ENCODE measurements at regions not wholly inside any gene's neighbourhood (a gene's known extent, or its start where the extent isn't known, plus 50 kb on each side); places are given as distances from the start of the nearest gene placed in this dataset.
"Not testable (repeated sequence)": the region's sequence is repeated elsewhere in the genome, so short reads cannot be mapped to it uniquely, and the experiment has no call there.

DNA sequence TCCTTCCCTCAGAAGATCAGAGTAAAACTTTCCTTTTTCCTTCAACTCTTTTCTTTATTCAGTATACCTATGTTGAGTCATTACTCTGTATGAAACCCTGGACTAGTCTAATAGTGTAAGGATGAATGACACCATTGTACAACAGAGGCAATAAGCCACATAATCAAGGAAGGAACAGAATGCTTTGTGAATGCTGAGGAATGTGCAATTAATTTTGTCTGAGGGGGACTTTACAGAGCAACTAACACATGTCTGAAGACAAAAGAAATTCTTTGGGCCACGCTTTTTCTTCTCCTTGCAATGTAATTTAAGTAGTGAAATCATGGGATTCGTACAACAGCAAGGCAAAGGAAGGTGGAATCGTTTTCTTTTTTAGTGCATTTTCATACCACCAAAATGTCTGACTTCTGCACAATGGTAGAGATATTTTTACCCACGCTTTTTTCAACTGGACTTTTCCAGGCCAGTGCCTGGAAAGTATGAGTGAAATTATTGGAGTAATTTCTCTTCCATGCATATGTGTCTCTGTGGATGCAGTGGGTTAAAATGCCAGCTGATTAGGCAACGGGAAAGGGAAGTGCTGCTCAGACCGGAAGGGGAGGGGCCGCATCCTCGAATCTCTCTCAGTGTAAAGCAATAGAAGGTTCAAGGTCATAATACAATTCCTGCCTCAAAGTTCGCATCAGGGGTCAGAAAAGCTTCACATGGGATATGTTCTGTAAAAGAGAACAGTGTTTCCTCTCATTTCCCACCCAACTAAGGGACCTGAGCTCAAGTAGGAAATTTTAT is 89.9 kb upstream of the MTHFD1L start:
- no peak for DNase-seq

DNA sequence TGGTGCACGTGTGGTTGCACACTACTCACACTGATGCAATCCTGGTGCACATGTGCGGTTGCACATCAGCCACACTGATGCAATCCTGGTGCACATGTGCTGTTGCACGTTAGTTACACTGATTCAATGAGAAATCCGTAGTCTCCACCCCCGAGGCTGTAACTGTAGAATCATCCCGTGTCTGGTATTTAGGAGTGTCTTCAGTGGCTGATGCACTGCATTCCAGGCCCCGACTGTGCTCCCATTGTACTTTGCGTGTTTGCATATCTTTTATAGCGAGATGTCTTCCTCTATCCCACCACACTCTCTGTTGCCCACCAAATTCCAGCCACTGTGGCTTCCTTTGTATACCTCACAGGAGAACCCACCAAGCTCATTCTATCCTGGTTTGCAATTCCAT is 87.8 kb upstream of the MTHFD1L start:
- DNase-seq: no peak

DNA sequence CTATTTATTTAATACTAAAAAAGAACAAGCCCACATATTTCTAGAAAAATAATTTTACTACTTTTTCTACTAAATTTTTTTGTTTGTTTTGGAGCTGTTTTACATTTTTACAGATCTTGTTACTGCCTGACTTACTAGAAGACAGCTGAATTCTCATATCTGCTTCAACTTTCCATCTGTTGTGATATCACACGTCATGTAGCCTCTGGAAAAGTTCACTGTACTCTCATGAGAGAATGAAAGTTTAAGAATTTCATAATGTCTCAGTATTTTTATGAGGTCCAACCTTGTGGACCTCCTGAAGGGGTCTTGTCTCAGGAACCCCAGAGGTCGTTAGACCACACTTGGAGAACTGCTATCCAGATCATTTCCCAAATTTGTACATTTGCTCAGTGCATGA is 81.7 kb upstream of the MTHFD1L start:
- DNase-seq: no peak

DNA sequence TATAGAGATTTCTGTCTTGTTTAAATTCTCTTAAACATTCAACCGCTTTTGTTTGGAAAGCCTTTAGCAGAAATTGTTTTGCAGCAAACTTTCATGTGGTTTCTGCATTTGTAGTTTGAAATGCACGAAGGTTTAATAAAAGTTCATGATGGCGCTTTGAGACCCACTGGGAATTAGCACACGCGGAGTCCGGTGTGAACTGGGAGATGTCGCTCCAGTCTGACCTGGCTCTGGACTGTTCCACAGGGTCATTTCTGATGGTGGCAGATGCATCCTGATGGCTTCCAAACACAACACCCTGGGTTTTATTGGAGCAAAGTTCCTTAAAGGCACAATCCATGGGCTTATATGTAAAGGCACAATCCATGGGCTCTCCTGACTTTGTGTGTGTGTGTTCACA is 78.1 kb upstream of the MTHFD1L start:
- no peak for DNase-seq

DNA sequence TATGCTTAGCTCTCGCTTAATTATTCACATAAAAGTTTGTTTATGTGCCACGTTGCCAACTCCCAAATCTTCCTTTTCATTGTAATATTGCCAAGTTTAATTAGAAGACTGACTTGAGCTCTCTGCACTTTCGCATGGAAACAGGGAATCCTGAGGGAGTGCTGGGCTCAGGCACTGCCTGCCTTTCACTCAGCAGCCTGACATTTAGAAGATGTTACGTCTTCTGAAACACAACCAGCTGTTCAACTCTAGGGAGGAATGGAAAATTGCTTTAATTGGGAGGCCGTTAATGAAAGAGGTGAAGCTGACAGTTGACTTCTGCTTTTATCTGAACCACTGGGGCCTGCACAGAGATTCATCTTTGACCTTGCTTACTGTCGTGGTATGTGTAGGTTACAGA is 77.4 kb upstream of the MTHFD1L start:
- DNase-seq: no peak

DNA sequence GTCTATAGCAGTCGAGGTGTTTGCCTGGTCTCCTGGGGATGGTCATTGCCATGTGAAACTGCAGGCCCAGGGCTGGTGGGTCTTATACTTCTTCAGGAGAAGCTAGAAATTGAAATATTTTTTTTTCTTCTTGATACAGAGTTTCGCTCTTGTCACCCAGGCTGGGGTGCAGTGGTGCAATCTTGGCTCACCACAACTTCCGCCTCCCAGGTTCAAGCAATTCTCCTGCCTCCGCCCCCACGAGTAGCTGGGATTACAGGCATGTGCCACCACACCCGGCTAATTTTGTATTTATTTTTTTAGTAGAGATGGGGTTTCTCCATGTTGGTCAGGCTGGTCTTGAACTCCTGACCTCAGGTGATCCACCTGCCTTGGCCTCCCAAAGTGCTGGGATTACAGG is 75.6 kb upstream of the MTHFD1L start:
- not testable (repeated sequence) for DNase-seq

DNA sequence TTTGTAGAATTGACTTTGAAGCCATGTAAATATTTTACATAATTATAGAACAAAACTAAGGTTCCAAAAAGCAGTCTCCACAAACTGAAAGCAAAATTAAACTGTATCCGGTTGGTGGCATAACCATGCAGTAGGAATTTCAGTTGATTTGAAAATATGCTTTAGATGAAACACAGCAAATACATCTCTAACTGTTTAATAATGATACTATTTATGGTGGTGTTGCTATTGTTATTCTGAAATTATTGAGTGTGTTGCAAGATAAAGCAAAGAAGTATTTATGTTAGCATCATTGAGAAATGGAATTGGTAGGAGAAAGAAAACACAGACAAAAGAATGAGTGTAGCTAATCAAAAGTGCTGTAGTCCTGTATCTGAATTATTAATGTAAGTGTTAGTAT is 73.8 kb upstream of the MTHFD1L start:
- no peak for DNase-seq

DNA sequence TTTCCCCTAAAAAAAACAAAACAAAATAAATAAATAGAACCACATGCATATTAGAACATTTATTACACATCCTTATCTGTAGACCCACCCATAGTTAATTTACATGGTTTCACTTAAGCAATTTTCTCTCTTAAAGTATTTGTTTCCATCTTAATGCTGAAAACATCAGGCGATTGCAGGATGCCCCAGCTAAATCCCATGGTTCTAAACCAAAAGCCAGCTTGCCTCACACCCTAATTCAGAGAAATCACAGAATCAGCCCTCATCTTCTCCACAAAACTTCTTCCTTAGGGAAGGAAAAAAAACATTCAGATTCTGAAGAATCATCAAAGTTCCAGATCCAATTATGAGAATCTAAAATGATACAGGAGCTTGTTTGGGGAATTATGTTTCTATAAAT is 67.6 kb upstream of the MTHFD1L start:
- DNase-seq: no peak

DNA sequence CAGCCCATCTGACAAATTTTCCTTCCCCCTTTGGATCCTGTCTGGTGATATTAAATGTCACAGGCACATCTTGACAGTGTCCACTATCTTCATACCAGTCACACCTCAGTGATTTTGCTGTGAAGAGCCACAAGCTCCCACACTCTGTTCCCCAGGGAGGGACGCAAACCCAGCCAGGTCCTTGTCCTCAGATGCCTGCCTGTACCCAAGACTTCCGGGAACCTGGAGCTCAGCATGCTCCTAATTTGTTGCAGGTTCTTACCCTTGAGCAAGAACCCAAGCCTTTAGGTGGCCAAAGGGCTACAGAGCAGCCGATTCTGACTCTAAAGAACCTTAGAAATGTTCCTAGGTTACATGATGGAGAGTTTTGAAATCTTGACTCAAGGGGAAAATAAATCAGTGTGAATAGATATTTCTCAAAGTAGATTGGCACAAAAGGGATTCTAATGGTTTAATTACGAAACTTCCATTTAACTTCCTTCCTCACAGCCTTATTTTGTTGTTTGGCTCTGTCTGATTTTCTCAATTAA is 66.2 kb upstream of the MTHFD1L start:
- DNase-seq: no peak

DNA sequence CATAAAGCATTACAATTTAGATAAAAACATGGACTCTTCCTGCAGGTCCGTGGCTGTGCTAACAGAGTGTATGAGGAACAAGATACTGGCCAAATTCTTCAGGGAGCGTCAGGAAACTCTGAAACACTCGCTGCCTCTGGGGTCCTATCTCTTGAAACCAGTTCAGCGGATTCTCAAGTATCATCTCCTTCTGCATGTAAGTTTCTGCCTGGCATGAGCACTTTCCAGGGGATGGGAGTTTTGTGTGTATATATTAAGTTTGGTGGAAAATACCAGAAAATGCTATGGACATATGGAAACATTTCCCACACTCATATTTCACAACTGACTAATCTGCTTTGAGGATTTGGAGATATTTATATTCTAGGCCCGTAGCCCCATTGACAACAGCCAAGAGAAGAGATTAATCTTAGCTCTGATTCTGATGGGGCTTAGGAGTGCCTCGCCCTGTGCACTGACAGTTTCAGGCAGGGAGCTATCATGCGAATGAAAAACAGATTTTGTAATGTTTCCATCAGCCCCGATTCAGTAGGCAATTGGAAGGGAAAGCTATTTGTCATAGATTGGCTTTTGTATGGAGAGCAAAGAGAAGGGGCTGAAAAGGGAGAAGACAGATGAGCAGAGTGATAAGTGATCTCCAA is 64.7 kb upstream of the MTHFD1L start:
- DNase-seq: no peak

DNA sequence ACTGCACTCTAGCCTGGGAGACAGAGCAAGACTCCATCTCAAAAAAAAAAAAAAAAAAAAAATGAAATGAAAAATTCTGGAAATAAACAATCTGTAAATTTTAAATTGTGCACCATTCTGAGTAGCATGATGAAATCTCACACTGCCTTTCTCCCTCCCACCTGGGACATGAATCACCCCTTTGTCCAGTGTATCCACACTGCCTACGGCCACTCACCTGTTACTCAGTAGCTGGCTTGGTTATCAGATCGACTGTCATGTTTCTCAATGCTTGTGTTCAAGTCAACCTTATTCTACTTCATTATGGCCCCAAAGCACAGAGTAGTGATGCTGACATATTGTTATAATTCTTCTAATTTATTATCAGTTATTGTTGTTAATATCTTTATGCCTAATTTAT is 58.7 kb upstream of the MTHFD1L start:
- no peak for DNase-seq

DNA sequence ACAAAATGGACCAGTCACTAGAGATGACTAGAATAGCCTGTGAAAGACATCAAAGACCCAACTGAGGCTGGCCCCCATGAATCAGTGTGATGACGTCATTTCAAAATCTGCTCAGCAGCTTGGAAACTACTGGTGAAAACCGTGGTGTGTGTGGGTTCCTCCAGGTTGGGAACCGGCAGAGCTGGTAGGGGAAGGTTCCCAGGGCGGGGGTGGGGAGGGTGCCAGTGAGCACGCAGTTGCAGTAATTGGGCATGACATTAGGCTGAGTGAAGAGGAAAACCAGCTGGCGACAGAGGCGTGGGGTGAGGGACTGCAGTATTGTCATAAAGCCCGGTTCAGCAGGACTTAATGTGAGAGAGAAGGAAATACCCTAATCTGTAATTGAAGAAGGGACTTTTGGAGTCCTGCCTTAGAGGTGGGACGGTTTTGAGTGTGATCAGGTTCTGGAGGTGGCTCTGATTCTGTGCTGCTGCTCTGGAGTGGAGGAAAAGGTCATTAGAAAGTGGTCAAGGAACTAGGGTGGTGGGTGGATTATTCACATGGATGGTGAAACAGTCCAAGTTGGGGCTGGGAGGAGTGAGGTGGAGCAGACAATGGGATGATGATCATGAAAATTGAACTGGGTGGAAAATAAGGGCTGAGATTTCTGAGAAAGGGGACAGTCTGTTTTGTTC is 52.0 kb upstream of the MTHFD1L start:
- DNase-seq: no peak

DNA sequence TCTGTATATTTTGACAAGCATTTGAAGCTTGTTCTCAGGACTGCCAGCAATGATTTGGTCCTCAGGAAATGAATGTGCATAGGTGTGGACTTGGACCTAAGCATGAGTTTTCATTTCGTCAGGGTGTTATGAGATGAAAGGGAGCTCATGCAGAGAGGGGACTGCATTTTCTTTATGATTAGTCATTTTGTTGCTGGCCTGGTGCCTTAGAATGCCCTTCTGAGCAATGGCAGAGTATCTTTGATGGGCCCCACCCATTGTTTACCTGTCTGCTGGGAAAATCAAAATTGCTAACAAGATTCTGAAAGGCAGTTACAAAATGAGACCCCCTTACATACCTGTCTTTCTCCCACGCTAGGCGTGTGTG is 51.5 kb upstream of the MTHFD1L start:
- DNase-seq: no peak
